Inferior parietal cortex (tissue), 1 donor: ENCODE measurements at regions not wholly inside any gene's neighbourhood (a gene's known extent, or its start where the extent isn't known, plus 50 kb on each side); places are given as distances from the start of the nearest gene placed in this dataset.
"Not testable (repeated sequence)": the region's sequence is repeated elsewhere in the genome, so short reads cannot be mapped to it uniquely, and the experiment has no call there.

ENCODE experiments used
- DNase-seq: peaks from one replicate; pipeline ENCODE4 v3.0.0-alpha.2; 2016; ENCODE audit errors: extremely low spot score

DNA sequence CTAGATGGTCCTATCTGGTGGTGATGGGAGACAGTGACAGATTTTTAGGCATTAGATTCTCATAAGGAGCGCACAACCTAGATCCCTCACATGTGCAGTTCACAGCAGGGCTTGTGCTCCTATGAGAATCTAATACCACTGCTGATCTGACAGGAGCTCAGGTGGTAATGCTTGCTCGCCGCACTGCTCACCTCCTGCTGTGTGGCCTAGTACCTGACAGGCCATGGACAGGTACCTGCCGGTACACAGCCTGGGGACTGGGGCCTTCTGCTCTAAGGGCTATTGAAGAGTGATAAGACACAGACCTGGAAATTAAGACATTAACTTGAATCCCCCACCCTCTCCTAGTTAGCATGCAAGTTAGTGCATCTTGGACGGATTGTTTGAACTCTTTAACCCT, 64.4 kb downstream of the KLRB1 start:
- not testable (repeated sequence) for DNase-seq

DNA sequence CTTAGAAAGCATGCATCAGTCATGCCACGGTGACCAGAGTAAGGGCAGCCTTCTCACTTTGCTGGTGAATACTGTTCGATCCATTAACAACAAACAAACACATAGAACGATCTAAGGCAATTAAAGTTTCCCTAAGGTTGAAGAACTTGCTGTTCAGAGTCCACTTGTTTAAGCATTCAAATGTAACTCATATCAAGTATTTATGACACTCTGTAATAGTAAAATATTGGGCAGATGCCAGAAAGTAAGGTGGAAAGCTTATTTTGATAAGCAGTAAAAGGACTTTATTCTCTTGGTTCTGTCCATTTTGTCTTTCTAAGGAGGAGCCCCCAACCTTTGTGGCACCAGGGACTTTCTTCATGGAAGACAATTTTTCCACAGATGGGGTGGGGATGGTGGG, 64.9 kb downstream of the KLRB1 start:
- DNase-seq, result not testable (repeated sequence)

DNA sequence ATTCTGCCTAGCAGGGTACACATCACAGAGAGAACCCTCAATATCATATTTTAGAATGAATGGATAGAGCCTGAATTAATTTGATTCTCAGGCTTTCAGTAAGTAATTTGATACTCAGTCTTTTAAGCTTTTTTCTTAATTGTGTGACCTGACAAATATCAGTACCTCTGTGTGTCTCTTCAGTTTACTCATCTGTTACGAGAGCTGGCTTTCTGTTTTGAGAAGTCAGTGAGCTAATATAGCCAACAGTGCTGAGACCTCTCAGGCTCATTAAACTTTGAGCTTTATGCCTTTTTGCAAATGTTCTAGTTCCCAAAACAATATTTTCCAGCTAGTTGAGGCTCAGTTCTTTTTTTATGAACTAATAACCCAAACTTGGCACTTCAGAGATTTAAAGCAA, 91.8 kb downstream of the KLRB1 start:
- not testable (repeated sequence) for DNase-seq

DNA sequence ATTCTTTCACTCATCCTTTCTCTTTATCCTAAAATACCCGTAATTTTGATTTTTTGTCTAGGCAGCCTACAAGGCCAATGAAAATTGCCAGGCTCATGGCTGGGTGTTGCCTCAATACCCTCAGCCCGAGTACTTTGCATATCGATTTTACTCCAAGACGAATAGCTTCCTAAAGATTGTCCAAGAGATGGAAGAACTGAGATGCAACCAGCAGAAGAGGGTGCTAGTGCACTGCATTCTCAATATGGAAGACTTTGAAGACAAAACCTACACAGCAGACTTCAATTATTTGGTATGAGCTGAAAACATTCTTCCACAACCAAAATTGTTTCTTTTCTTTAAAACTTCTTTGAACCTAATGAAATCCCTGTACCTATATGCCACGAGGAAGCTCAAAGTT, 95.0 kb downstream of the KLRB1 start:
- not testable (repeated sequence) for DNase-seq

DNA sequence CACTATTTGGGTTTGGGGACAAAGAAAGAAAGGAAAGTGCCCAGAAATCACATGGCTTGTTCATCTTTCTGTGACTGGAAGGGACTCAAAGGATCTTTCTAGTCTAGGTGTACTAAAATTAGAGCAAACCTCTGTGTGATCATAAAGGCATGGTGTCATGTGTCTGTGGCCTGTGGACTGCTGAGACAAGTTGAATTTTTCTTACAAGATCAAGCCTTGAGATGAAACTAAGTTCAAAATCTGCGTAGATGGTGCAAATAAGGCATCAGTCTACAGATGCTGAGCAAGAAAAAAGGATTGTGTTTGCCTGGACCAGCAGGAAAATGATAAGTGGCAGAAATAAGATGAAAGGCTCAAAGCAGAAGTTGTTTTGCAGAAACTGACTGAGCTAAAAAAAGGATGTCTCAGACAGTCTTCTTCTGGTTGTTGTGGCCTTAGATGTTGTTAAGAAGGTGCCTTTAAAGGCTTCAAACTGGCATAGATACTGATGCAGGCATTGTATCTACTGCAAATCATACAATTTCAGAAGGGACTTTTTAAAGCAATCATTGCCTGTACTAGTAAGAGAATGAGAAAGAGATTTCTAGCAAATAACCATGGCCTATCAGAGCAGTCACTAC, 97.2 kb downstream of the KLRB1 start:
- DNase-seq, result not testable (repeated sequence)

DNA sequence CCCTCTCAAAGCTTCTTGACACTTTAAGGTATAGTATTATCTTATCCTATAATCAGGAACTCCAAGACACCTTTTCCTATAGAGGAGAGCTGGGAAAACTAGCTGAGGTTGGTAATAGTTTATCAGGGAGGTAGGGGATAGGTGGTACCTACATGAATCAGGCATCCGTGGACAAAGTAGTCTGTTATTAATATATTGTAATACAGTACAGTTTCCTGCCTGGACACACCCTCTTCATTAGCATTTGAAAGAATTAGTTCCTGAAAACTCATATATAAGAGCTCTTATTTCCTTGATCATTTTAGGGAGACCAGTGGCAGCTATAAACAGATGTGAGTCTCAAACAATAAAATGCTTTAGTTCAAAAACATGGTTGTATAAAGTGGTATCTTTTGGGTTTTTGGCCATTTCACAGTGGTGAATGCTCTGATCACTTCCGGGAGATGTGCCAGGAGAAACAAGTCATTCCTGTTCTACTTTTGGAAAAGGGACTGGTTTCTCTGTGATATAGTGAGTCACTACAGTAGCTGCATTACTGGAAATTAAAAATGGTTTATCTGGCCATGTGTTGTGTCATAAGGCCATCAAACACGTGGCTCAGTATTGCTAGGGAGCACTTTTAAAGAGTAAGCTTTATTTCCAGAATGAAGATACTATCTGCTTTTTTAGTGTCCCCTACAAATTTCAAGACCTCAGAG, 98.1 kb downstream of the KLRB1 start:
- DNase-seq, result no peak

DNA sequence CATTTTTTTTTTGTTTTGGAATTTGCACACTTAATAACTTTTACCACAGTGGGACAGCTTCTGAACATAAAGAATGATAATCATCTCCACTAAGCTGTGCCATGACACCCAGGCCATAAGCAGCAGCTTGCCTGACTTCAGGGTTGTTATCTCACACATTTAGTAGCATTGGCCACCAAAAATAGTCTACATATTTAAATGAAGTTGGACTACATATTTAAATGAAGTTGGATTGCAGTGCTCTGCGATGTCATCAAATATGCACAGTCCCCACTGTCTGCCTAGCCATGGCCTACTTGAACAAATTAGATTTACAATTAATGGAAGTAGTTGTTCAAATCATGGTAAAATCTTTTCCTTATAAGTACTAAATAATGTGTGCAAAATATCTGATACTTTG, 101.0 kb downstream of the KLRB1 start:
- DNase-seq, result no peak

DNA sequence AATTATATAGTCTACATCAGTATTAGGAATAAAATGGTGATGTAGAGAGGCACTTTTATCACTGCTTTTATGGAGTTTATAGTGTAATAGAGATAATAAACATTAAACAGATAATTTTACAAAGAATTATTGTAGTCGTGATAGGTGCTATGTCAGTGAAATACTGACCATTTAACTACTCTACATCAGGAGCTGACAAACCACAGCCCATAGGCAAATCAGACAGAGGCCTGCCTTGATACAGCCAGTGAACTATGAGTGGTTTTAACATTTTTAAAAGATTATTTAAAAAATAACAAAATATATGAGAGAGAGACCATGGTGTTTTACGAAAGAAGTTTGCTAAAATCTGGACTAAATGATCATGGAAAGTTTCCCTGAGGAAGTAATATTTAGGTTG, 104.3 kb downstream of the KLRB1 start:
- DNase-seq, result not testable (repeated sequence)

DNA sequence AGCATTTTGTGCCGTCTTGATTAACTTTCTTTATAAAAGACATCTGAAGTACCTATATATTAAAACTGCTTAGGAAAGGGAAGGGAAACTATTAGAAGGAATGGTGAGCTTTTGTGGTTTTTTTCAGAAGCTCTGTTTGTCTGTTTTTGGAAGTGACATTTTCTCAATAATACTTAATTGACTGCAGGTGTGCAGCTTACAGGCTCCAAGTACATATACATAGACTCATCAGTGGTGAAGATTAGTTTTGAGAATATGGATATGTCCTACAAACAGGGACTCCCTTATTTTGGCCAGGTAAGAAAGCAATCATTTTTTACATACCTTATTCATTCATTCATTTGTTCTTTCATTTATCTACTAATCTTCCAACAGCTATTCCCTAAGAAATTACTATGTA, 104.9 kb downstream of the KLRB1 start:
- DNase-seq, result not testable (repeated sequence)

DNA sequence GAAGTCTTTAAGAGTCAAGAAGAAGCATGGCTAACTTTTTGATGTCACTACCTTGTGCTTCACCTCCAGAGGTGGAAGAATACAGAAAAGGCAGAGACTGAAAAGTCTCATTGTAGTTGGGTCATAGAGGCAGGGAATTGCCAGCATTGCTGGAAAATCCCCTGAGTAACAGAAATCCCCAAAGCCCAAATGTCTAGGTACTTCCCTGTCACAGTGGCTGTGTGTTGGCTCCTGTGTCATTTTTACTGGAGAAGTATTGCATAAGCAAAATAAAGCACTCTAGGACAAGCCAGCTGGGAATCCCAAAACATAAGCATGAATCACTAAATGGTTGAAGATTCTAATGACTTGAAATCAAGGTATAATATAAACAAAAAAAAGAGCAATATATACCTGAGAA, 114.4 kb downstream of the KLRB1 start:
- not testable (repeated sequence) for DNase-seq

DNA sequence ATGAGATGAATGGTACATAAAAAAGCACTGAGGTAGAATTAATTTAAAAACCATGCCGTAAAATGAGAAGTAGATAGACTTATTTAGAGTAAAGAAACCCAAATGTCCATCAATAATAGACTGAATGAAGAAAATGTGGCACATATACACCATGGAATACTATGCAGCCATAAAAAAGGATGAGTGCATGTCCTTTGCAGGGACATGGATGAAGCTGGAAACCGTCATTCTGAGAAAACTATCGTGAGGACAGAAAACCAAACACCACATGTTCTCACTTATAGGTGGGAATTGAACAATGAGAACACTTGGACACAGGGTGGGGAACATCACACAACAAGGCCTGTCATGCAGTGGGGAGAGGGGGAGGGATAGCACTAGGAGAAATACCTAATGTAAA, 126.4 kb downstream of the KLRB1 start:
- DNase-seq, result not testable (repeated sequence)

DNA sequence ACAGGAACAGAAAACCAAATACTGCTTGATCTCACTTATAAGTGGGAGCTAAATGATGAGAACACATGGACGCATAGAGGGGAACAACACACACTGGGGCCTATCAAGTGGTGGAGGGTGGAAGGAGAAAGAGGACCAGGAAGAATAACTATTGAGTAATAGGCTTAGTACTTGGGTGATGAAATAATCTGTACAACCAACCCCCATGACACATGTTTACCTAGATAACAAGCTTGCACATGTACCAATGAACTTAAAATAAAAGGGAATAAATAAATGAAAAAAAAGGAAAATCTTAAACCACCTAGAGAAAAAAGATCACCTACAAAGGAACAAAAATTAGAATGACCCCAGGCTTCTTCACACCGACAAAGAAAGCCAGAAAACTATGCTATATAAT, 133.5 kb downstream of the KLRB1 start:
- DNase-seq, result not testable (repeated sequence)

DNA sequence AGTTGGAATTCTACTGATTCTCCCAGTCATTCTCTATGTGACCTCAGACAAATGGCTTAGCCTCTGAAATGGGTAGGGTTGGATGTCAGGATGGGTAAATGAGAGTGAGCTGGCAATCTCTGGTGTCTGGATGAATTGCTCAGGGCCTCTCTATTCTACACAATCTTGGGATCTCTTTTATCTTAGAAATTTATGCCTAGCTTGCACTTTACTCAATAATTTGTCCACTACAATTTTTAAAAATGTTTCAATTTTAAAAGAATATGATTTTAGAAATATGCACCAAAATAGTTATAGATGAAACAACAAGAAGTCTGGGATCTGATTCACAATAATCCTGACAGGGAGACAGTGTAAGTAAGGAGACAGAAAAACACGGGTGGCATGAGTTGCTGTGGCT, 134.1 kb downstream of the KLRB1 start:
- DNase-seq, result not testable (repeated sequence)

DNA sequence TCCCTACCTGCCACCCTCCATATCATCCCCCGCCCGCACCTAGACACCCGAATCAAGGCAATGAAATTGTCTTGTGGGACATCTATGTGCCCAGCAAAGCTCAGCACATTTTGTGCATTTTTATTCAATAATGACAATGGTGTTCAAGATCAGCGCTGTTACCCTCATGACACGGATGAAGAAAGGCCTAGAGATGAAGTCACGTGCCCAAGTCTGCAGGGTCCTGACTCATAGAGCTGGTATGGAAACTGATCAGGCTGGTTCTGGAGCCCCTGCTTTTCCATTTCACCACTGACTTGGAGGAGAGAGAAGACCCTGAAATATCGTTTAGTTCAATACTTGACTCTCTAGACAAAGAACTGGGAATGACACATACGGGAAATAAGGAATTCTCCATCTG, 136.2 kb downstream of the KLRB1 start:
- DNase-seq, result not testable (repeated sequence)

DNA sequence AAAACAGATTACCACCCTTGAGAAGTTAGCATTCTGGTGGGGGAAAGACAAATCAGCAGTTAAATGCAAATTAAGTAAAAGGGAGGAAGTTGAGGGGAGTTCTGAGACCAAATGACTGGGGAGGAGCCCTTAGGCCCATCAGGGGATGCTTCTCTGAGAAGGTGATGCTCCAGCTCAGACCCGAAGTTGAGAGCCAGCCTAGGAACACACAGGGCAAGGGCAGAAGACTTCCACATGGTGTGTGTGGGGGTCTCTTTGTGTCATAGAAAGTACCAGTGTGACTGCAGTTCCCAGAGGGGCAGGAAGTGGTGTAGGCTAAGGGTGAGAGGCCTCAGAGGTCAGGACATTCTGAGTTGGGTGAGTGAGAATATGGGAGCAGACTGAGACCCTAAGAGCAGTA, 137.3 kb downstream of the KLRB1 start:
- not testable (repeated sequence) for DNase-seq

DNA sequence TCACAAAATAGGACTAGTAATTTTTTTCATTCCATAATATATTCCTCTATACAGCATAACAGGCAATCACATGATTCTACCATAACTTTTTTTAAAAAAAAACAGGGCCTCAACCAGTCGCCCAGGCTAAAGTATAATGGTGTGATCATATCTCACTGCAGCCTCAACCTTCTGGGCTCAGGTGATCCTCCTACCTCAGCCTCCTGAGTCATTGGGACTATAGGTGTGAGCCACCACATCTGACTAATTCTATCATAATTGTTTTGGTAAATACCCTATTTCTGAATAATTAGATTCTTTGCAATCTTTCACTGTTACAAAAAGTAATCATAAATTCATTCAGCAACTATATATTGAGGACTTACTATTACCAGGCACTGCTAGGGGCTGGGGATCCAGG, 137.8 kb downstream of the KLRB1 start:
- DNase-seq, result not testable (repeated sequence)

DNA sequence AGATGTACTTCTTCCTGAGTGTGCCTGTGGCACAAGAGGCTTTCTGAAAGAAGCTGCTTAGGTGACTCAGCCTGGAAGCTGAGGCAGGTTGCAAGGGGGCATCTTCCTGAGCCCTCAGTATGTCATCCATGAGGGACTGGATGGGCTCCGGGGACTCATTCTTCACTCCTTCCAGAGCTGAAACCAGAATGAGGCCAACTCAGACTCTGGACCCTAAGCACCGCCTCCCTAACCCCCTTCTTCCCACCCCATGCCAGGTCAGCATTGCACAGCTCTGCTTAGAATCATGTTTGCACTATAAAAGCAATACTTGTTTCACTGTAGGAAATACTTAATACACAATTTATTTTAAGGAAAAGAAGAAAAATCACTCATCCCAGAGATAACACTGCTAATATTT, 138.3 kb downstream of the KLRB1 start:
- DNase-seq, result not testable (repeated sequence)

DNA sequence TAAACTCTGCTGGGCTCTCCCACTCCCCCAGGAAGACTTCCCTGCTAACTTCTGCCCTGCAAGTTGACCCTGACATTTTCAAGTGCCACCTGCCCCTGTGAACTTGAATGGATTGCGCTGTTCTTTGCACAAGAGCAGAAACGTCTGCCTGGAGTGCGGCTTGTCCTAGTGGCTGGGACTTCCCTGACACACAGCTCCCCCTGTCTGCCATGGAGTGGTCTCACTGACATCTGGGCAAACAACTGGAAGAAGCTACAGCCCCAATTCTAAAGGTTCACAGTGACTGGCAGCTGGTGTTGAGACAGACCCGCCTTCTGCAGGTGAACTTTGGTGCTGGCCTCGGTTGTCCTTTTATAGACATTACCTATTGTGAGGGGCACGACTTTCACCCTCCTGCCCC, 138.7 kb downstream of the KLRB1 start:
- DNase-seq, result peak; percentile 44

DNA sequence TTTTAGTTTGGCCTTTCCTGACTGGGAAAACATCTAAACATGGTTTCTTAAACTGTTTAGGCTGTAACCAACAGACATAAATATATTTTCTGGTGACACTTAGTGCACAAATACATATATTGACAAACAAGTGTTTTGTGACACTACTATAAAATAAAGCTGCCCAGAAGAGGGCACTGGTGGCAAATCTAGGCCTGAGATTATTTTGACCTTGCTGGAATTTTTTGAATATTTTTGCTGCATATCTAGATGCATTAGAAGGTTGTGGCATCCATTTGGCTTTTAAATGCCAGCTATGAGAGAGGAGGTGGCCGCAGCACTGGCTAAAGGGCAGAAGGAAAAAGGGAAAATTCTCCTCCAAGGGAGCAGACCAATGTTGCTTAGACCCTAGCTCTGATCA, 139.6 kb downstream of the KLRB1 start:
- DNase-seq, result not testable (repeated sequence)

DNA sequence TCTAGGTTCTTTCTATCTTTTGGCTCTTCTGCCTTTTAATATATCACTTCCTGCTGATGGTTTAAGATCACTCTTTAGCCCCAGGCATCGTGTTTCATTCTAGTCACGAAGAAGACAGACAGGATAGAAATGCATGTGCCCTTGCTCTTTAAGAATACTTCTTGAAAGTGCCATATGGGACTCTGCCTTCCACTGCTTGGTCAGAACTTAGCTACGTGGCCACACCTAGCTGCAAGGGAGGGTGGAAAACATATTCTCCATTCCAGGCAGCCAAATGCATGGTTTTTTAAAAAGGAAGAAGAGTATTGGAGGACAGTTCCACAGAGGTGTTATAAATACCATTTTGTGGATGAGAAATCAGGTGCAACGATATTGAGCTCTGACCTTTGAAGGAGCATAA, 143.3 kb downstream of the KLRB1 start:
- no peak for DNase-seq

DNA sequence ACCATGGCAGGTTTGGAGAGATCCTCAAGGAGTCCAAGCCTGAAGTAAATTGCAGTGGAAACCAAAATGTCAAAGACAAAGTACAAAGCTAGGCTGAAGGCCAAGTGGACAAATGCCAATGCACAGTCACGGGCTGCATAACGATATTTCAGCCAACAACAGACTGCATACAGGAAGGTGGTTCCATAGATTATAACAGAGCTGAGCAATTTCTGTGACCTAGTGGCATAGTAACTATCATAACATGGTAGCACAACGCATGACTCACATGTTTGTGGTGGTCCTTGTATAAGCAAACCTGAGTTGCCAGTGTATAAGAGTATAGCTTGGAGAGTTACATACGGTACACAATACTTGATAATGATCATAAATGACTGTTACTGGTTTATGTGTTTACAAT, 152.2 kb downstream of the KLRB1 start:
- not testable (repeated sequence) for DNase-seq

DNA sequence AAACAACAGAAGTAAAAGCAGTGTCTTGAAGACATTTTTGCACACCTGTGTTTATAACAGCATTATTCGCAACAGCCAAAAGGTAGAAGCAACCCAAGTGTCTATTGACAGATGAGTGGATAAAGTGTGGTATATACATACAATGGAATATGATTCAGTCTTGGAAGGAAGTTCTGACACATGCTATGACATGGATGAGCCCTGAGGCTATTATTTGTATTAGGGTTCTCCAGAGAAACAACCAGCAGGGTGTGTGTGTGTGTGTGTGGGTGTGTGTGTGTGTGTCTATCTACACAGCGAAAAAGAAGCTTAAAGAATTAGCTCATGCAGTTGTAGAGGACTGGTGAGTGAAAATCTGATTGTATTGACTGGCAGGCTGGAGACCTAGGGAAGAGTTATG, 153.7 kb downstream of the KLRB1 start:
- DNase-seq, result not testable (repeated sequence)

DNA sequence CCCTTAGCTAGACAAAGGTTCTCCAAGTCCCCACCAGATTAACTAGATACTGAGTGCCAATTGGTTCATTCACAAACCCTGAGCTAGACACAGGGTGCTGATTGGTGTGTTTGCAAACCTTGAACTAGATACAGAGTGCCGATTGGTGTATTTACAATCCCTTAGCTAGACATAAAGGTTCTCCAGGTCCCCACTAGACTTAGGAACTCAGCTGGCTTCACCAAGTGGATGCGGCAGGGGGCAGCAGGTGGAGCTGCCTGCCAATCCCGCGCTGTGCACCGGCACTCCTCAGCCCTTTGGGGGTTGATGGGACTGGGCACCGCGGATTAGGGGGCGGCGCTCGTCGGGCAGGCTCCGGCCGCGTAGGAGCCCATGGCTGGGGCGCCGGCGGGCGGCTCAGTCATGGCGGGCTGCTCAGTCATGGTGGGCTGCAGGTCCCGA, 157.6 kb downstream of the KLRB1 start:
- DNase-seq, result not testable (repeated sequence)
